ENCODE measurements at regions not wholly inside any gene's neighbourhood (a gene's known extent, or its start where the extent isn't known, plus 50 kb on each side); places are given as distances from the start of the nearest gene placed in this dataset.
"Not testable (repeated sequence)": the region's sequence is repeated elsewhere in the genome, so short reads cannot be mapped to it uniquely, and the experiment has no call there.

- no peak overlapping the region for H3K27ac ChIP-seq
- POLR2A ChIA-PET (ENCODE audit: low non-redundant PET), result no interaction called here
- DNase-seq (ENCODE audit: low spot score), result no peak
- TF ChIP-seq CTCF (conservative IDR thresholded peaks at IDR 0.05; ENCODE audit: low read depth), result no peak
- CTCF ChIA-PET, result no interaction called here
These were observed 650.0 kb upstream of the STXBP6 start for GRCh38 chr14:25699981-25700380.

GRCh38 chr14:25698111-25698510, 648.2 kb upstream of the STXBP6 start:
- POLR2A ChIA-PET (ENCODE audit: low non-redundant PET), result no interaction called here
- TF ChIP-seq CTCF (conservative IDR thresholded peaks at IDR 0.05; ENCODE audit: low read depth), result no peak
- no peak overlapping the region for H3K27ac ChIP-seq
- no peak for DNase-seq (ENCODE audit: low spot score)
- CTCF ChIA-PET, result no interaction called here

GRCh38 chr14:25696176-25696575, 646.2 kb upstream of the STXBP6 start:
- ChIA-PET CTCF (no interaction called here), POLR2A (ENCODE audit: low non-redundant PET) (no interaction called here)
- H3K27ac ChIP-seq, result no peak overlapping the region
- TF ChIP-seq CTCF (conservative IDR thresholded peaks at IDR 0.05; ENCODE audit: low read depth), result no peak
- DNase-seq (ENCODE audit: low spot score), result no peak

- ChIA-PET CTCF (no interaction called here), POLR2A (ENCODE audit: low non-redundant PET) (no interaction called here)
- DNase-seq (ENCODE audit: low spot score), result no peak
- no peak for TF ChIP-seq CTCF (conservative IDR thresholded peaks at IDR 0.05; ENCODE audit: low read depth)
- no peak overlapping the region for H3K27ac ChIP-seq
These were observed 635.1 kb upstream of the STXBP6 start for GRCh38 chr14:25685004-25685403.

- ChIA-PET CTCF (no interaction called here), POLR2A (ENCODE audit: low non-redundant PET) (no interaction called here)
- no peak for DNase-seq (ENCODE audit: low spot score)
- TF ChIP-seq CTCF (conservative IDR thresholded peaks at IDR 0.05; ENCODE audit: low read depth), result no peak
- H3K27ac ChIP-seq, result no peak overlapping the region
These were observed 631.0 kb upstream of the STXBP6 start for GRCh38 chr14:25680934-25681333.

- DNase-seq (ENCODE audit: low spot score); H3K27ac ChIP-seq; CTCF ChIA-PET; POLR2A ChIA-PET (ENCODE audit: low non-redundant PET): not testable (repeated sequence)
These were observed 630.6 kb upstream of the STXBP6 start for GRCh38 chr14:25680511-25680910.

GRCh38 chr14:25677111-25677510, 627.2 kb upstream of the STXBP6 start:
- no peak for DNase-seq (ENCODE audit: low spot score)
- TF ChIP-seq CTCF (conservative IDR thresholded peaks at IDR 0.05; ENCODE audit: low read depth), result no peak
- H3K27ac ChIP-seq, result no peak overlapping the region
- CTCF ChIA-PET, result no interaction called here
- POLR2A ChIA-PET (ENCODE audit: low non-redundant PET), result no interaction called here
